HepG2 (cell line): ENCODE measurements at regions not wholly inside any gene's neighbourhood (a gene's known extent, or its start where the extent isn't known, plus 50 kb on each side); places are given as distances from the start of the nearest gene placed in this dataset.

Source experiments
- ATAC-seq: fragments of 200-7000 bp; cut with Tn5 transposase; 3 replicates; pipeline ENCODE4 v1.9.1; 2020; ENCODE audit warnings: mild to moderate bottlenecking, moderate library complexity
- BruUV-seq: library from RNA; stranded (reverse); fragments of 400-500 nt; replicated peaks from 2 replicates; lab custom pipeline; 2021; lab: Mats Ljungman, UMichigan
- CTCF ChIA-PET: fragments of 300-600 bp; formaldehyde crosslinking; extraction: SDS; loops from one replicate; lab custom pipeline; 2021; ENCODE audit warnings: low total read pairs, inconsistent platforms, low intra/inter-chr PET ratio; lab: Yijun Ruan, JAX
- POLR2A ChIA-PET: fragments of 350-600 bp; sonication (Branson Sonifier 250); formaldehyde crosslinking; loops from one replicate; lab custom pipeline; 2020; ENCODE audit warnings: antibody characterized with exemption, inconsistent platforms; lab: Yijun Ruan, JAX
- DNase-seq: peaks from one replicate; pipeline ENCODE4 v3.0.0-alpha.2; 2015; ENCODE audit warnings: low spot score
- FAIRE-seq: peaks from 3 replicates; lab custom pipeline; 2011; peaks lifted over from hg19 to GRCh38; lab: Jason Lieb, UNC
- H2AFZ ChIP-seq: one replicate; pipeline ENCODE4 v1.6.1; 2011; ENCODE audit warnings: low read length, inconsistent platforms
- H3K27ac ChIP-seq: fragments of 300-600 bp; 3 replicates; pipeline ENCODE4 v1.8.0; 2011; ENCODE audit warnings: mixed run types, mild to moderate bottlenecking, mixed read lengths, low read length, inconsistent platforms; ENCODE audit not compliant: insufficient read depth; ENCODE audit errors: extremely low read length
- H3K27me3 ChIP-seq, 2 experiments: fragments of 200-600 bp in 1 of 2; 2 replicates in 1 of 2; 3 replicates in 1 of 2; pipeline versions ENCODE4 v1.6.0 to v1.8.0; 2011; ENCODE audit warnings: low read length in 2 of 2, mild to moderate bottlenecking in 2 of 2, moderate library complexity in 2 of 2, inconsistent platforms in 1 of 2; ENCODE audit not compliant: insufficient read depth in 2 of 2, control insufficient read depth in 1 of 2
- H3K36me3 ChIP-seq, 2 experiments: fragments of 200-600 bp in 1 of 2; replicated peaks in 1 of 2; 2 replicates in 1 of 2; 3 replicates in 1 of 2; pipeline versions ENCODE4 v1.5.1 to v1.8.0; 2011; ENCODE audit warnings: low read length in 2 of 2, inconsistent platforms in 1 of 2; ENCODE audit not compliant: insufficient read depth in 2 of 2, control insufficient read depth in 1 of 2
- H3K4me1 ChIP-seq: 2 replicates; pipeline ENCODE4 v1.5.1; 2012; ENCODE audit warnings: low read length, inconsistent platforms; ENCODE audit not compliant: insufficient read depth
- H3K4me2 ChIP-seq: 2 replicates; pipeline ENCODE4 v1.6.0; 2011; ENCODE audit warnings: low read depth, low read length, inconsistent platforms
- H3K4me3 ChIP-seq, 3 experiments: fragments of 200-600 bp in 1 of 3; sonication (generic), shearing (Covaris generic) in 1 of 3; replicated peaks in 1 of 3; 2 replicates each; pipeline ENCODE4 v1.5.1; 2011 to 2016; ENCODE audit warnings: low read length in 3 of 3, inconsistent platforms in 2 of 3, low read depth in 2 of 3, mild to moderate bottlenecking in 2 of 3, control low read depth in 1 of 3, mixed read lengths in 1 of 3; ENCODE audit not compliant: insufficient read depth in 1 of 3
- H3K79me2 ChIP-seq: one replicate; pipeline ENCODE4 v1.6.1; 2011; ENCODE audit warnings: low read length, inconsistent platforms; ENCODE audit not compliant: insufficient read depth
- H3K9ac ChIP-seq: 2 replicates; pipeline ENCODE4 v1.6.0; 2011; ENCODE audit warnings: mild to moderate bottlenecking, low read depth, low read length, inconsistent platforms; ENCODE audit not compliant: insufficient read depth
- H3K9me3 ChIP-seq: 2 replicates; pipeline ENCODE4 v1.5.1; 2012; ENCODE audit warnings: mild to moderate bottlenecking, low read length
- H4K20me1 ChIP-seq: 2 replicates; pipeline ENCODE4 v1.6.0; 2011; ENCODE audit warnings: inconsistent platforms, mild to moderate bottlenecking, low read length, moderate library complexity; ENCODE audit not compliant: insufficient read depth
- ARNT ChIP-seq: fragments of 450-650 bp; IDR thresholded peaks from 2 replicates; pipeline ENCODE4 v1.6.1; 2017
- ATRX ChIP-seq: sonication (generic); formaldehyde crosslinking; IDR thresholded peaks from 2 replicates; pipeline ENCODE4 v1.4.0; 2020; ENCODE audit warnings: missing genetic modification reagents, borderline replicate concordance
- MTF2 ChIP-seq: sonication (generic); formaldehyde crosslinking; IDR thresholded peaks from 2 replicates; pipeline ENCODE4 v1.5.0; 2020; ENCODE audit warnings: missing genetic modification reagents, borderline replicate concordance
- NR0B2 ChIP-seq: sonication (generic); formaldehyde crosslinking; IDR thresholded peaks from 2 replicates; pipeline ENCODE4 v1.4.0; 2020; ENCODE audit warnings: mild to moderate bottlenecking, missing genetic modification reagents
- REST ChIP-seq, 2 experiments: IDR thresholded peaks; 2 replicates each; pipeline ENCODE4 v1.6.1; 2011 to 2012; ENCODE audit warnings: low read length in 2 of 2, borderline replicate concordance in 1 of 2, low read depth in 1 of 2, mild to moderate bottlenecking in 1 of 2, moderate library complexity in 1 of 2
- RORA ChIP-seq: sonication (generic); formaldehyde crosslinking; IDR thresholded peaks from 2 replicates; pipeline ENCODE4 v1.5.0; 2020; ENCODE audit warnings: mild to moderate bottlenecking, missing genetic modification reagents, moderate library complexity
- ZC3H4 ChIP-seq: sonication (generic); formaldehyde crosslinking; IDR thresholded peaks from 2 replicates; pipeline ENCODE4 v1.4.0; 2020; ENCODE audit warnings: missing genetic modification reagents, borderline replicate concordance
- ZNF280B ChIP-seq: sonication (generic); formaldehyde crosslinking; IDR thresholded peaks from 2 replicates; pipeline ENCODE4 v1.5.0; 2020; ENCODE audit warnings: missing genetic modification reagents, mild to moderate bottlenecking, borderline replicate concordance
- ZNF724P ChIP-seq: sonication (generic); formaldehyde crosslinking; IDR thresholded peaks from 2 replicates; pipeline ENCODE4 v1.8.0; 2022; ENCODE audit warnings: missing genetic modification reagents, borderline replicate concordance
- ZNF776 ChIP-seq: sonication (generic); formaldehyde crosslinking; IDR thresholded peaks from 2 replicates; pipeline ENCODE4 v1.4.0; 2020; ENCODE audit warnings: mild to moderate bottlenecking, missing genetic modification reagents
- ZNF780A ChIP-seq: sonication (generic); formaldehyde crosslinking; IDR thresholded peaks from 2 replicates; pipeline ENCODE4 v1.8.0; 2022; ENCODE audit warnings: mild to moderate bottlenecking, missing genetic modification reagents, moderate library complexity
- ZNF850 ChIP-seq: sonication (generic); formaldehyde crosslinking; conservative IDR thresholded peaks from 2 replicates; pipeline ENCODE4 v1.9.0; 2021; ENCODE audit warnings: mild to moderate bottlenecking, missing genetic modification reagents
- WGBS: methylation state at CpG from one replicate; pipeline ENCODE4 v1.1.6; 2017; ENCODE audit warnings: low lambda C conversion rate; 5-methylcytosine and 5-hydroxymethylcytosine counted together
- in situ Hi-C: cut with HindIII; loops from 2 replicates; pipeline ENCODE4 v1.10.0; 2017; ENCODE audit warnings: low pct_unique_long_range_greater_than_20kb; ENCODE audit not compliant: extremely low pct_ligation_motif_present
- intact Hi-C: fragments of 100-400 bp; cut with micrococcal nuclease; formaldehyde crosslinking; loops from one replicate; pipeline ENCODE4 v1.10.0; 2022; ENCODE audit not compliant: unreplicated experiment

GRCh38 chr3:65234499-65234898 lies 546.7 kb upstream of the ADAMTS9 start:
- no peak overlapping the region for H3K4me2 ChIP-seq
- WGBS, result 16% methylated on average over 2 of the region's 2 CpGs
- no peaks in the 10 kb centered on the region for H4K20me1 ChIP-seq
- no peaks in the 10 kb centered on the region for H3K4me1 ChIP-seq
- ATAC-seq, result no peak
- H3K4me3 ChIP-seq, result no peak overlapping the region
- H2AFZ ChIP-seq, result no peak overlapping the region
- FAIRE-seq, result no peak
- intact Hi-C loops (loop anchor here (5.0 kb wide), 1 partner anchor 518 kb away; no protein-coding TSS in a partner anchor), in situ Hi-C loops (no loop called here)
- ChIA-PET CTCF (no interaction called here), POLR2A (no interaction called here)
- DNase-seq, result no peak
- no peak overlapping the region for H3K27ac ChIP-seq
- no peaks in the 10 kb centered on the region for H3K36me3 ChIP-seq
- H3K27me3 ChIP-seq, result no peaks in the 10 kb centered on the region
- no peak overlapping the region for H3K9ac ChIP-seq
- TF ChIP-seq ZNF776 (CRISPR knock-in tag), result no peak
- TF ChIP-seq RORA (CRISPR knock-in tag), result no peak
- TF ChIP-seq REST (IDR thresholded peaks at IDR 0.05; ENCODE audit: borderline replicate concordance in 1 of 2, low read depth in 1 of 2, low read length in 2 of 2), result no peak
- no peak for TF ChIP-seq ATRX
- no peak for TF ChIP-seq ZNF724P (CRISPR knock-in tag)
- TF ChIP-seq ZNF780A (CRISPR knock-in tag), result no peak
- TF ChIP-seq ZC3H4 (CRISPR knock-in tag), result no peak
- TF ChIP-seq MTF2 (CRISPR knock-in tag), result no peak
- no peak for TF ChIP-seq ARNT
- no peak for TF ChIP-seq ZNF280B (CRISPR knock-in tag)
- TF ChIP-seq ZNF850 (CRISPR knock-in tag), result no peak
- TF ChIP-seq NR0B2, result no peak
- no peaks in the 10 kb centered on the region for H3K79me2 ChIP-seq
- BruUV-seq, result no TSS peak
- no peaks in the 10 kb centered on the region for H3K9me3 ChIP-seq
